Mesenchymal stem cell (in vitro differentiated cells and primary cell): ENCODE measurements at regions not wholly inside any gene's neighbourhood (a gene's known extent, or its start where the extent isn't known, plus 50 kb on each side); places are given as distances from the start of the nearest gene placed in this dataset.

Source experiments
- DNase-seq: peaks from one replicate; pipeline ENCODE4 v3.0.0-alpha.2; 2013
- H2AFZ ChIP-seq: one replicate; pipeline ENCODE4 v1.6.1; 2013; ENCODE audit warnings: low read depth, mild to moderate bottlenecking, control low read depth, inconsistent platforms, low read length, moderate library complexity
- H2AK5ac ChIP-seq: 2 replicates; pipeline ENCODE4 v1.6.1; 2013; ENCODE audit warnings: low read length, moderate library complexity, mild to moderate bottlenecking, inconsistent platforms; ENCODE audit not compliant: severe bottlenecking
- H2BK120ac ChIP-seq: one replicate; pipeline ENCODE4 v1.6.1; 2013; ENCODE audit warnings: low read depth, mild to moderate bottlenecking, inconsistent platforms, low read length, moderate library complexity
- H2BK12ac ChIP-seq, 2 experiments: one replicate each; pipeline ENCODE4 v1.6.1; 2013; ENCODE audit warnings: inconsistent platforms in 2 of 2, low read length in 2 of 2, mild to moderate bottlenecking in 2 of 2, moderate library complexity in 2 of 2, control low read depth in 1 of 2
- H2BK15ac ChIP-seq: one replicate; pipeline ENCODE4 v1.6.1; 2013; ENCODE audit warnings: mild to moderate bottlenecking, low read depth, inconsistent platforms; ENCODE audit not compliant: poor library complexity, severe bottlenecking
- H2BK5ac ChIP-seq: 2 replicates; pipeline ENCODE4 v1.6.1; 2013; ENCODE audit warnings: low read depth, mild to moderate bottlenecking, low read length, control low read depth, inconsistent platforms; ENCODE audit not compliant: poor library complexity, severe bottlenecking
- H3K14ac ChIP-seq, 2 experiments: one replicate each; pipeline ENCODE4 v1.6.1; 2013; ENCODE audit warnings: inconsistent platforms in 2 of 2, low read length in 2 of 2, control low read depth in 1 of 2, mild to moderate bottlenecking in 1 of 2, moderate library complexity in 1 of 2
- H3K18ac ChIP-seq, 2 experiments: one replicate each; pipeline ENCODE4 v1.6.1; 2013; ENCODE audit warnings: inconsistent platforms in 2 of 2, low read length in 2 of 2, control low read depth in 1 of 2, low read depth in 1 of 2, mild to moderate bottlenecking in 1 of 2
- H3K23ac ChIP-seq, 2 experiments: one replicate each; pipeline ENCODE4 v1.6.1; 2013; ENCODE audit warnings: inconsistent platforms in 2 of 2, low read length in 2 of 2, mild to moderate bottlenecking in 2 of 2, moderate library complexity in 2 of 2, control low read depth in 1 of 2
- H3K27ac ChIP-seq: 2 replicates; pipeline ENCODE4 v1.5.1; 2013; ENCODE audit warnings: mild to moderate bottlenecking, moderate library complexity, low read length, control low read depth, inconsistent platforms; ENCODE audit not compliant: poor library complexity, severe bottlenecking
- H3K27me3 ChIP-seq, 2 experiments: 2 replicates each; pipeline versions ENCODE4 v1.6.1 to v1.7.0; 2013; ENCODE audit warnings: low read length in 2 of 2, mild to moderate bottlenecking in 2 of 2, moderate library complexity in 2 of 2, control low read depth in 1 of 2, inconsistent platforms in 1 of 2; ENCODE audit not compliant: control insufficient read depth in 1 of 2, insufficient read depth in 1 of 2
- H3K36me3 ChIP-seq, 2 experiments: 2 replicates each; pipeline versions ENCODE4 v1.6.1 to v1.7.0; 2013; ENCODE audit warnings: low read length in 2 of 2, control low read depth in 1 of 2, inconsistent platforms in 1 of 2, low read depth in 1 of 2, mild to moderate bottlenecking in 1 of 2; ENCODE audit not compliant: insufficient read depth in 2 of 2, control insufficient read depth in 1 of 2
- H3K4ac ChIP-seq, 2 experiments: one replicate each; pipeline ENCODE4 v1.6.1; 2013; ENCODE audit warnings: inconsistent platforms in 2 of 2, low read length in 2 of 2, mild to moderate bottlenecking in 2 of 2, moderate library complexity in 2 of 2, control low read depth in 1 of 2, low read depth in 1 of 2
- H3K4me1 ChIP-seq: 2 replicates; pipeline ENCODE4 v1.6.1; 2013; ENCODE audit warnings: low read depth, low read length, control low read depth; ENCODE audit not compliant: control insufficient read depth, insufficient read depth
- H3K4me2 ChIP-seq: 2 replicates; pipeline ENCODE4 v1.6.1; 2013; ENCODE audit warnings: low read length, mild to moderate bottlenecking, inconsistent platforms; ENCODE audit not compliant: poor library complexity, severe bottlenecking
- H3K4me3 ChIP-seq, 2 experiments: 2 replicates each; pipeline versions ENCODE4 v1.5.1 to v1.7.0; 2013; ENCODE audit warnings: low read length in 2 of 2, mild to moderate bottlenecking in 2 of 2, control low read depth in 1 of 2, low read depth in 1 of 2; ENCODE audit not compliant: insufficient read depth in 1 of 2
- H3K79me1 ChIP-seq: replicated peaks from 2 replicates; pipeline ENCODE4 v1.6.1; 2013; ENCODE audit warnings: mild to moderate bottlenecking, control low read depth, low read length, inconsistent platforms; ENCODE audit not compliant: poor library complexity, severe bottlenecking
- H3K9ac ChIP-seq: 2 replicates; pipeline ENCODE4 v1.7.0; 2013; ENCODE audit warnings: mild to moderate bottlenecking, low read length, moderate library complexity
- H3K9me3 ChIP-seq: 2 replicates; pipeline ENCODE4 v1.7.0; 2013; ENCODE audit warnings: mild to moderate bottlenecking, low read length; ENCODE audit not compliant: control insufficient read depth
- H4K8ac ChIP-seq: one replicate; pipeline ENCODE4 v1.6.1; 2013; ENCODE audit warnings: inconsistent platforms, mild to moderate bottlenecking, low read length, moderate library complexity
- H4K91ac ChIP-seq: one replicate; pipeline ENCODE4 v1.6.1; 2013; ENCODE audit warnings: mild to moderate bottlenecking, low read length, inconsistent platforms
- WGBS: methylation state at CpG from one replicate; pipeline ENCODE4 v1.1.7; 2013; ENCODE audit warnings: mixed read lengths; 5-methylcytosine and 5-hydroxymethylcytosine counted together

DNA sequence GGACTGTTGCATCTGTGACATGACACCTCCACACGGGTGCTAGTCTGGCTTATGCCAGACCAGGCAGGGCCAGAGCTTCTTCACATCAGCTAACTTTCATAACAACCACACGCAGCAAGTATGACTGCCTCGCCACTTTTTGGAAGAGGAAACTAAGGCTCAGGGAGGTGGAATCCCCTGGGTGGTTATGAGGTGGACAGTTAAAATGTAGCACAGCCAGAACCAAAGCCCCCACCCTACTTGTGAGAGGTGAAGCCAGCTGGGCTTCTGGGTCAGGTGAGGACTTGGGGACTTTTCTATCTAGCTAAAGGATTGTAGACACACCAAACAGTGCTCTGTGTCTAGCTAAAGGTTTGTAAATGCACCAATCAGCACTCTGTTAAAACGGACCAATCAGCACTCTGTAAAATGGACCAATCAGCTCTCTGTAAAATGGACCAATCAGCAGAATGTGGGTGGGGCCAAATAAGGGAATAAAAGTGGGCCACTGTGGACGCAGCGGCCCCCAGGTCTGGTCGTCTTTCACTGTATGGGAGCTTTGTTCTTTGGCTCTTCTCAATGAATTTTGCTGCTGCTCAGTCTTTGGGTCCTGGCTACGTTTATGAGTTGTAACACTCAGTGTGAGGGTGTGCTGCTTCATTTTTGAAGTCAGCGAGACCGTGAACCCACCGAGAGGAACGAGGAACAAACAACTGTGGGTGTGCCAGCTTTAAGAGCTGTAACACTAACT is 171.0 kb downstream of the PTPN20 start:
- no peak for DNase-seq
- H3K36me3 ChIP-seq, result no peaks in the 10 kb centered on the region
- H4K91ac ChIP-seq, result no peak overlapping the region
- H3K4me3 ChIP-seq, result no peak overlapping the region
- no peak overlapping the region for H2BK12ac ChIP-seq
- H2AK5ac ChIP-seq, result no peak overlapping the region
- no peak overlapping the region for H3K4me2 ChIP-seq
- no peak overlapping the region for H3K23ac ChIP-seq
- H3K9ac ChIP-seq, result no peak overlapping the region
- no peak overlapping the region for H2AFZ ChIP-seq
- no peak overlapping the region for H3K27ac ChIP-seq
- H3K18ac ChIP-seq, result no peak overlapping the region
- no peak overlapping the region for H2BK120ac ChIP-seq
- H3K4ac ChIP-seq, result no peak overlapping the region
- H3K4me1 ChIP-seq, result no peaks in the 10 kb centered on the region
- H3K9me3 ChIP-seq, result no peaks in the 10 kb centered on the region
- no peaks in the 10 kb centered on the region for H3K79me1 ChIP-seq
- WGBS, result 81% methylated on average over 10 of the region's 12 CpGs
- no peak overlapping the region for H4K8ac ChIP-seq
- no peak overlapping the region for H3K14ac ChIP-seq
- peaks cover 0 to 23% of the 10 kb centered on the region in 2 experiments for H3K27me3 ChIP-seq
- no peak overlapping the region for H2BK5ac ChIP-seq
- no peak overlapping the region for H2BK15ac ChIP-seq

DNA sequence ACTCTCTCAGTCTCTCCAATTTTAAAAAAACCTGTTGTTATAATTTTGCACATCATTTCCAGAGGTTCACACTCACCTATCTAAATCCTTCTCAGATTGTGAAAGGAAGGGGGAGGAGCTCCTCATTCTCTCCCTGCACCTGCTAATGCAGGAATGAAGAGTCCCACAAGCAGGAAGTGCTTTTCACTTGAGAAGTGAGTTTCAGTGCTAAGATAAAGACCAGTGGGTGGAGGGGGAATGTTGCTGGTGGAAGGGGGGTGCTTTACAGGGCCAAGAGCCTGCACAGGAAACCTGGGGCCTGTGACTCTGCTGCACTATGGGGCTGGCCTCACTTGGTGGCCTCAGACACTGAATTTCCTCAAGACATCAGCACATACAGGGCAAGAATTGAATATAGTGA is 176.4 kb downstream of the PTPN20 start:
- Histone ChIP-seq H3K4me2 (no peak overlapping the region), H4K8ac (no peak overlapping the region), H3K27ac (no peak overlapping the region)

DNA sequence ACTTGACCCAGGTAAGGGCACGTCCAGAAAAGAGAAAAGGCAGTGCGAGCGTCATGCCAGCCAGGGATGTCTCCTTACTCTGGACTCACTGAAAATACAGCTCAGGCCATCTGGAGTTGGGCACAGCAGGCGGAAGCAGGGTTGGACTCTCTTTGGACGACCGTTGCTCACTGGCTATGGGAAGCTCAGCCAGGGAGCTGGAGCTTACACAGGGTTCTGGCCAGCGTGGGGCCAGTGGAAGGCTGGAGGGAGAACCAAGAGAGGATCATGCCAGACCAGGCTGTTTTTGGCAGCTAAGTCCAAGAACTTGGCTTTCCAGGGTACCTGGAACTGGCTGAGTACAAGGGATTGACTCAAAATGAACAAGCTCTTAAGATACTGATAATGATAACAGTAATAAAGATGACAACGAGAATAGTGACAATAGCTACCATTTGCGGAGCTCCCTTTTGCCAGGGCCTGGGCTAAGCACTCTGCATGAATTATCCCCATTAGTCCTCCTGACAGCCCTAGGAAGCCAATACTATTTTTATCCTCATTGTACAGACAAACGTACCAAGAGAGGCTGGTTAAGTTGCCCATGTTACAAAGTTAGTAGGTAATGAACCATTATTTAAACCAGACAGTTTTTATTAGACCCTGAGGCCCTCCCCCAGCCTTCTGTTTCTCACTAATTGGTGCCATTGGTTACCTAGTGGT is 177.6 kb downstream of the PTPN20 start:
- WGBS, result 78% methylated on average over 10 of the region's 10 CpGs
- no peak for DNase-seq
- no peak overlapping the region for H4K91ac ChIP-seq
- H3K4me3 ChIP-seq, result no peak overlapping the region
- no peak overlapping the region for H3K23ac ChIP-seq
- H3K4me2 ChIP-seq, result no peak overlapping the region
- H2AFZ ChIP-seq, result no peak overlapping the region
- H2BK15ac ChIP-seq, result no peak overlapping the region
- H3K9me3 ChIP-seq, result no peaks in the 10 kb centered on the region
- no peak overlapping the region for H3K14ac ChIP-seq
- peaks cover 5% of the 10 kb centered on the region for H3K4me1 ChIP-seq
- no peaks in the 10 kb centered on the region for H3K36me3 ChIP-seq
- H2AK5ac ChIP-seq, result no peak overlapping the region
- no peak overlapping the region for H2BK12ac ChIP-seq
- H3K18ac ChIP-seq, result no peak overlapping the region
- H3K4ac ChIP-seq, result no peak overlapping the region
- no peak overlapping the region for H4K8ac ChIP-seq
- no peak overlapping the region for H3K9ac ChIP-seq
- H2BK120ac ChIP-seq, result no peak overlapping the region
- H3K27me3 ChIP-seq, result peaks cover 3 to 29% of the 10 kb centered on the region in 2 experiments
- no peak overlapping the region for H2BK5ac ChIP-seq
- H3K27ac ChIP-seq, result no peak overlapping the region
- H3K79me1 ChIP-seq, result no peaks in the 10 kb centered on the region

More for the DNA sequence above, 176.4 kb downstream of the PTPN20 start:
- H2AK5ac ChIP-seq, result no peak overlapping the region
- DNase-seq, result no peak
- H2BK120ac ChIP-seq, result no peak overlapping the region
- no peak overlapping the region for H2BK15ac ChIP-seq
- no peak overlapping the region for H3K4me3 ChIP-seq
- no peaks in the 10 kb centered on the region for H3K9me3 ChIP-seq
- H2BK12ac ChIP-seq, result no peak overlapping the region
- no peak overlapping the region for H3K14ac ChIP-seq
- no peak overlapping the region for H3K18ac ChIP-seq
- no peaks in the 10 kb centered on the region for H3K79me1 ChIP-seq
- no peak overlapping the region for H3K9ac ChIP-seq
- H3K36me3 ChIP-seq, result no peaks in the 10 kb centered on the region
- H3K27me3 ChIP-seq, result peaks cover 3 to 33% of the 10 kb centered on the region in 2 experiments
- no peak overlapping the region for H3K23ac ChIP-seq
- peaks cover 5% of the 10 kb centered on the region for H3K4me1 ChIP-seq
- no peak overlapping the region for H4K91ac ChIP-seq
- no peak overlapping the region for H3K4ac ChIP-seq
- no peak overlapping the region for H2AFZ ChIP-seq
- no peak overlapping the region for H2BK5ac ChIP-seq

DNA sequence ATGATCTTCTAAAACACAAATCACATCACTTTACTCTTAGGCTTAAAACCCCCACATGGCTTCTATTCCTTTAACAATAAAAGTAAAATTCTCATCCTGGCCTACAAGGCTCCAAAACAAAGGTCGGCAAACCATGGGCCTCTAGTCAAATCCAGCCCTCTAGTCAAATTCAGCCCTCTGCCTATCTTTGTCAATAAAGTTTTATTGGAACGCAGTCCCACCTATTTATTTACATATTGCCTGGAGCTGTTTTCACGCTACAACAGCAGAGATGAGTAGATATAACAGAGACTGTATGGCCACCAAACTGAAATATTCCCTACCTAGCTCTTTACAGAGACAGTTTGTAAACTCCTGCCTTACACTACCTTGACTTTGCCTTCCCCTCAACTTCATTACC is 178.8 kb downstream of the PTPN20 start:
- Histone ChIP-seq H3K79me1 (no peaks in the 10 kb centered on the region), H3K4me1 (peaks cover 5% of the 10 kb centered on the region), H4K8ac (no peak overlapping the region), H3K23ac (no peak overlapping the region), H3K9me3 (no peaks in the 10 kb centered on the region), H3K27ac (no peak overlapping the region), H2AK5ac (no peak overlapping the region), H3K4me3 (no peak overlapping the region), H3K4me2 (no peak overlapping the region), H3K18ac (no peak overlapping the region), H3K4ac (no peak overlapping the region), H2BK120ac (no peak overlapping the region), H3K9ac (no peak overlapping the region), H2BK5ac (no peak overlapping the region), H2BK12ac (no peak overlapping the region), H3K14ac (no peak overlapping the region), H3K36me3 (no peaks in the 10 kb centered on the region), H2AFZ (no peak overlapping the region), H4K91ac (no peak overlapping the region), H2BK15ac (no peak overlapping the region), H3K27me3 (peaks cover 3 to 34% of the 10 kb centered on the region in 2 experiments)
- WGBS, result 82% methylated on average over 3 of the region's 3 CpGs
- DNase-seq, result no peak
